ENCODE measurements at regions not wholly inside any gene's neighbourhood (a gene's known extent, or its start where the extent isn't known, plus 50 kb on each side); places are given as distances from the start of the nearest gene placed in this dataset.
"Not testable (repeated sequence)": the region's sequence is repeated elsewhere in the genome, so short reads cannot be mapped to it uniquely, and the experiment has no call there.

GRCh38 chr18:52150050-52150449 is 189.9 kb upstream of the DCC start:
- WGBS = 83% methylated on average over 2 of the region's 2 CpGs
- no peak overlapping the region for H3K4me3 ChIP-seq
- no peaks in the 10 kb centered on the region for H3K27me3 ChIP-seq
- peaks cover 0 to 1% (median 0%) of the 10 kb centered on the region in 4 donors for H3K9me3 ChIP-seq
- no peaks in the 10 kb centered on the region for H3K36me3 ChIP-seq
- no peak for TF ChIP-seq EP300 (IDR thresholded peaks at IDR 0.05)
- no peak for TF ChIP-seq POLR2A (IDR thresholded peaks at IDR 0.05; ENCODE audit: low read depth)
- TF ChIP-seq POLR2AphosphoS5 (IDR thresholded peaks at IDR 0.05) = no peak
- TF ChIP-seq CTCF (IDR thresholded peaks at IDR 0.05) = no peak
- intact Hi-C loops (cut with DNase I) = no loop called here
- no peaks in the 10 kb centered on the region for H3K4me1 ChIP-seq
- H3K27ac ChIP-seq (replicated peaks in 1 of 4) = no peak overlapping the region
- DNase-seq (ENCODE audit: extremely low spot score) = no peak

- no peak for DNase-seq (ENCODE audit: extremely low spot score)
- intact Hi-C loops (cut with DNase I) = no loop called here
- Histone ChIP-seq H3K36me3 (no peaks in the 10 kb centered on the region), H3K9me3 (no peaks in the 10 kb centered on the region), H3K4me3 (no peak overlapping the region), H3K4me1 (no peaks in the 10 kb centered on the region), H3K27me3 (no peaks in the 10 kb centered on the region), H3K27ac (replicated peaks in 1 of 4) (no peak overlapping the region)
- WGBS = 82% methylated on average over 3 of the region's 3 CpGs
- TF ChIP-seq CTCF (IDR thresholded peaks at IDR 0.05) = no peak
- TF ChIP-seq POLR2AphosphoS5 (IDR thresholded peaks at IDR 0.05) = no peak
- no peak for TF ChIP-seq EP300 (IDR thresholded peaks at IDR 0.05)
- no peak for TF ChIP-seq POLR2A (IDR thresholded peaks at IDR 0.05; ENCODE audit: low read depth)
These were observed 188.0 kb upstream of the DCC start for GRCh38 chr18:52152036-52152435.

GRCh38 chr18:52156166-52156565 is 183.8 kb upstream of the DCC start:
- no peaks in the 10 kb centered on the region for H3K9me3 ChIP-seq
- H3K4me1 ChIP-seq = no peaks in the 10 kb centered on the region
- no peaks in the 10 kb centered on the region for H3K36me3 ChIP-seq
- no peak overlapping the region for H3K4me3 ChIP-seq
- no peaks in the 10 kb centered on the region for H3K27me3 ChIP-seq
- DNase-seq (ENCODE audit: extremely low spot score) = no peak
- intact Hi-C loops (cut with DNase I) = no loop called here
- no peak overlapping the region for H3K27ac ChIP-seq (replicated peaks in 1 of 4)
- TF ChIP-seq EP300 (IDR thresholded peaks at IDR 0.05) (no peak), POLR2A (IDR thresholded peaks at IDR 0.05; ENCODE audit: low read depth) (no peak), POLR2AphosphoS5 (IDR thresholded peaks at IDR 0.05) (no peak), CTCF (IDR thresholded peaks at IDR 0.05) (no peak)

GRCh38 chr18:52160636-52161035 is 179.4 kb upstream of the DCC start:
- H3K4me1 ChIP-seq = no peaks in the 10 kb centered on the region
- H3K36me3 ChIP-seq = no peaks in the 10 kb centered on the region
- H3K9me3 ChIP-seq = peaks cover 0 to 5% (median 0%) of the 10 kb centered on the region in 4 donors
- 78% methylated on average over 2 of the region's 2 CpGs for WGBS
- H3K27me3 ChIP-seq = no peaks in the 10 kb centered on the region
- H3K27ac ChIP-seq (replicated peaks in 1 of 4) = no peak overlapping the region
- no peak overlapping the region for H3K4me3 ChIP-seq
- intact Hi-C loops (cut with DNase I) = no loop called here
- TF ChIP-seq POLR2A (IDR thresholded peaks at IDR 0.05; ENCODE audit: low read depth) (no peak), POLR2AphosphoS5 (IDR thresholded peaks at IDR 0.05) (no peak), EP300 (IDR thresholded peaks at IDR 0.05) (no peak), CTCF (IDR thresholded peaks at IDR 0.05) (no peak)
- DNase-seq (ENCODE audit: extremely low spot score) = no peak

- no peaks in the 10 kb centered on the region for H3K27me3 ChIP-seq
- intact Hi-C loops (cut with DNase I) = no loop called here
- H3K27ac ChIP-seq (replicated peaks in 1 of 4) = no peak overlapping the region
- WGBS = 92% methylated on average over 1 of the region's 1 CpG
- no peak overlapping the region for H3K4me3 ChIP-seq
- H3K36me3 ChIP-seq = no peaks in the 10 kb centered on the region
- H3K4me1 ChIP-seq = no peaks in the 10 kb centered on the region
- H3K9me3 ChIP-seq = peaks cover 0 to 5% (median 0%) of the 10 kb centered on the region in 4 donors
- no peak for DNase-seq (ENCODE audit: extremely low spot score)
- TF ChIP-seq POLR2AphosphoS5 (IDR thresholded peaks at IDR 0.05) = no peak
- no peak for TF ChIP-seq EP300 (IDR thresholded peaks at IDR 0.05)
- TF ChIP-seq CTCF (IDR thresholded peaks at IDR 0.05) = no peak
- TF ChIP-seq POLR2A (IDR thresholded peaks at IDR 0.05; ENCODE audit: low read depth) = no peak
These were observed 176.5 kb upstream of the DCC start for GRCh38 chr18:52163478-52163877.

- intact Hi-C loops (cut with DNase I); H3K27me3 ChIP-seq; H3K36me3 ChIP-seq; H3K4me1 ChIP-seq; DNase-seq (ENCODE audit: extremely low spot score); H3K4me3 ChIP-seq; H3K27ac ChIP-seq (replicated peaks in 1 of 4); H3K9me3 ChIP-seq: not testable (repeated sequence)
- WGBS = 86% methylated on average over 3 of the region's 3 CpGs
These were observed 171.9 kb upstream of the DCC start for GRCh38 chr18:52168131-52168530.

Measured in esophagus muscularis mucosa (tissue), 4 donors.